ENCODE measurements at regions not wholly inside any gene's neighbourhood (a gene's known extent, or its start where the extent isn't known, plus 50 kb on each side); places are given as distances from the start of the nearest gene placed in this dataset.

DNA sequence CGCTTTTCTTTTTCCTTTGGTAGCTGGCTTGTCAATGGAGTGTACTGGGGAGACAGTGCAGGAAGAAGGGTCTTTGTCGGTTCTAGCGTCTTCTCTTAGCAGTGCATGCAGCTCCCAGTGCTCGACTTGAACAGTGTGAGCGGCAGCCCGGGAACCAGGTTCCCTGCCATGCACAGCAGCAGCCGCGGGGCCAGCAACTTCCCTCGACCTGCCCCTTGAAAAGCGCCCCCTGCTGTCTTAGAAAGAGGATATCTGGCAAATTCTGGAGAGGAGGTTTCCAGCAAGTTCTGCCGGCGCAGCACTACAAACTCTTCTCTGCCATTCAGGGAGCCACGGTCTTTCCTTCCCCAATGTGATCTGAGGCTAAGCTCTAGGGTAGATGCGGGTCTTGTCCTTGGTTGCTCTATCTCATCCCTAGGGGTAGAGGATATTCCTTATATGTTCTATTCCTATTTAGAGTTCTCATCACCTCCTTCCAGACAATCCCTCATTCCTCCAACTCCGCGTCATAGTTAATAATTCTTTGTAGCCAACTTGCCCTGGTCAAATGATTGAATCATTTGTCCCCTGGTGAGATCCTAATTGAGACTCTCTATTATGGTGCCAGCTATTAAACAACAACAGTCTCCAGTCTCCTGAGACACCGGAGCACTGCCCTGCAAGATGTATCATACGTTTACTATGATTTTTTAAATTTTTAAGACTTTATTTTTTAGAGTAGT, 451.3 kb downstream of the PMP22 start:
- Mint-ChIP-seq H3K27ac (ENCODE audit: unreplicated experiment) (no peak overlapping the region), H3K27me3 (ENCODE audit: unreplicated experiment) (no peaks in the 10 kb centered on the region), H3K4me1 (ENCODE audit: low read depth, unreplicated experiment) (no peaks in the 10 kb centered on the region), H3K4me3 (ENCODE audit: low read depth, unreplicated experiment) (no peak overlapping the region), H3K36me3 (ENCODE audit: insufficient read depth, unreplicated experiment) (no peaks in the 10 kb centered on the region), H3K9me3 (ENCODE audit: low read depth, unreplicated experiment) (peaks cover 21% of the 10 kb centered on the region)
- CTCF ChIA-PET: no interaction called here
- DNase-seq: no peak
- TF ChIP-seq, protein P1, sequence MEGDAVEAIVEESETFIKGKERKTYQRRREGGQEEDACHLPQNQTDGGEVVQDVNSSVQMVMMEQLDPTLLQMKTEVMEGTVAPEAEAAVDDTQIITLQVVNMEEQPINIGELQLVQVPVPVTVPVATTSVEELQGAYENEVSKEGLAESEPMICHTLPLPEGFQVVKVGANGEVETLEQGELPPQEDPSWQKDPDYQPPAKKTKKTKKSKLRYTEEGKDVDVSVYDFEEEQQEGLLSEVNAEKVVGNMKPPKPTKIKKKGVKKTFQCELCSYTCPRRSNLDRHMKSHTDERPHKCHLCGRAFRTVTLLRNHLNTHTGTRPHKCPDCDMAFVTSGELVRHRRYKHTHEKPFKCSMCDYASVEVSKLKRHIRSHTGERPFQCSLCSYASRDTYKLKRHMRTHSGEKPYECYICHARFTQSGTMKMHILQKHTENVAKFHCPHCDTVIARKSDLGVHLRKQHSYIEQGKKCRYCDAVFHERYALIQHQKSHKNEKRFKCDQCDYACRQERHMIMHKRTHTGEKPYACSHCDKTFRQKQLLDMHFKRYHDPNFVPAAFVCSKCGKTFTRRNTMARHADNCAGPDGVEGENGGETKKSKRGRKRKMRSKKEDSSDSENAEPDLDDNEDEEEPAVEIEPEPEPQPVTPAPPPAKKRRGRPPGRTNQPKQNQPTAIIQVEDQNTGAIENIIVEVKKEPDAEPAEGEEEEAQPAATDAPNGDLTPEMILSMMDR (IDR thresholded peaks at IDR 0.05; ENCODE audit: unreplicated experiment): no peak
- intact Hi-C loops (cut with micrococcal nuclease; ENCODE audit: unreplicated experiment): no loop called here
- BruUV-seq (replicated peaks): no TSS peak

DNA sequence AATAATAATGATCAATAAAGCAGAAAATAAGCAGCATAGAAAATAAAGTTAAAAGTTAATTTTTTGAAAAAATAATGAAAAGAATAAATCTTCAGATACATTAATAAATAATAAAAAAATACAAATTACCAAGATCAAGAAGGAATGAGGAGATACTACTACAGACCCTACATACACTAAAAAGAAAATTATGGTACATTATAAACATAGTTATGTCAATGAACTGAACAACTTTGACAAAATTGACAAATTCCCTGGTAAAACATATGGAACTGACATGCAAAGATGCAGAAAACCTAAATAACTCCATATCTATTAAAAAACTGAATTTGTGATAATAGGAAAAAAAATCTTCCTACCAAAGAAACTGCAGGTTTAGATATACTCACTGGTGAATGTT, 456.7 kb downstream of the PMP22 start:
- Mint-ChIP-seq H3K4me3 (ENCODE audit: low read depth, unreplicated experiment) (no peak overlapping the region), H3K4me1 (ENCODE audit: low read depth, unreplicated experiment) (no peaks in the 10 kb centered on the region), H3K27ac (ENCODE audit: unreplicated experiment) (no peak overlapping the region), H3K9me3 (ENCODE audit: low read depth, unreplicated experiment) (peaks cover 14% of the 10 kb centered on the region), H3K27me3 (ENCODE audit: unreplicated experiment) (no peaks in the 10 kb centered on the region), H3K36me3 (ENCODE audit: insufficient read depth, unreplicated experiment) (no peaks in the 10 kb centered on the region)
- CTCF ChIA-PET: no interaction called here
- no TSS peak for BruUV-seq (replicated peaks)
- no peak for DNase-seq
- TF ChIP-seq, protein P1 (IDR thresholded peaks at IDR 0.05; ENCODE audit: unreplicated experiment): no peak
- intact Hi-C loops (cut with micrococcal nuclease; ENCODE audit: unreplicated experiment): no loop called here

GRCh38 chr17:14805348-14805747, 459.8 kb downstream of the PMP22 start:
- CTCF ChIA-PET: no interaction called here
- intact Hi-C loops (cut with micrococcal nuclease; ENCODE audit: unreplicated experiment): no loop called here
- H3K4me3 Mint-ChIP-seq (ENCODE audit: low read depth, unreplicated experiment): no peak overlapping the region

DNA sequence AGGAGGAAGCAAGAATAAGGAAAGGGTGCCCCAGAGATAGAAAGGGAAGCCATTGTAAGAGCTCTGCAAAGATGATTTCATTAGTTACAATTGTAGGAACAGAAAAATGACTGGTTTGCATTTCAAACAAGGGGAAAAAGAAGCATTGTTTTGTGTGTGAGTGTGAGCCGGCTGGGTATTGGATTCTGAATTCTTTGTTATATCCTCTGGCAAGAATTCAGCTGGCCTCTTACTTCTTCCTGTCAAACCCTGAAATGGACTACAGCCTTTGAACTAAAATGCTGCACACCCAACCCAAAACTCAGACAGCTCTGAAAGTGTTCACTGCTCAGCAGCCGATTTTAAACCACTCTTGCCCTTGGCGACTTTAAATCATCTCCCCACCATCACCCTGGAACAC, 461.3 kb downstream of the PMP22 start:
- H3K9me3 Mint-ChIP-seq (ENCODE audit: low read depth, unreplicated experiment): peaks cover 13% of the 10 kb centered on the region
- CTCF ChIA-PET: no interaction called here
- intact Hi-C loops (cut with micrococcal nuclease; ENCODE audit: unreplicated experiment): no loop called here
- H3K4me3 Mint-ChIP-seq (ENCODE audit: low read depth, unreplicated experiment): no peak overlapping the region
- H3K27ac Mint-ChIP-seq (ENCODE audit: unreplicated experiment): no peak overlapping the region
- DNase-seq: no peak
- H3K4me1 Mint-ChIP-seq (ENCODE audit: low read depth, unreplicated experiment): no peaks in the 10 kb centered on the region
- H3K27me3 Mint-ChIP-seq (ENCODE audit: unreplicated experiment): no peaks in the 10 kb centered on the region
- TF ChIP-seq, protein P1 (IDR thresholded peaks at IDR 0.05; ENCODE audit: unreplicated experiment): no peak
- H3K36me3 Mint-ChIP-seq (ENCODE audit: insufficient read depth, unreplicated experiment): no peaks in the 10 kb centered on the region
- no TSS peak for BruUV-seq (replicated peaks)

More at GRCh38 chr17:14805348-14805747, 459.8 kb downstream of the PMP22 start:
- no peak for DNase-seq
- Mint-ChIP-seq H3K27me3 (ENCODE audit: unreplicated experiment) (no peaks in the 10 kb centered on the region), H3K9me3 (ENCODE audit: low read depth, unreplicated experiment) (peaks cover 9% of the 10 kb centered on the region), H3K36me3 (ENCODE audit: insufficient read depth, unreplicated experiment) (no peaks in the 10 kb centered on the region), H3K27ac (ENCODE audit: unreplicated experiment) (no peak overlapping the region), H3K4me1 (ENCODE audit: low read depth, unreplicated experiment) (no peaks in the 10 kb centered on the region)
- no TSS peak for BruUV-seq (replicated peaks)
- TF ChIP-seq, protein P1 (IDR thresholded peaks at IDR 0.05; ENCODE audit: unreplicated experiment): no peak

All from Calu3 (cell line).